Bone marrow (tissue), 2 donors: ENCODE measurements at regions not wholly inside any gene's neighbourhood (a gene's known extent, or its start where the extent isn't known, plus 50 kb on each side); places are given as distances from the start of the nearest gene placed in this dataset.

Experiments used
- DNase-seq, 2 donors: peaks; one replicate each; lab custom pipeline; 2025; lab: John Stamatoyannopoulos, UW

DNA sequence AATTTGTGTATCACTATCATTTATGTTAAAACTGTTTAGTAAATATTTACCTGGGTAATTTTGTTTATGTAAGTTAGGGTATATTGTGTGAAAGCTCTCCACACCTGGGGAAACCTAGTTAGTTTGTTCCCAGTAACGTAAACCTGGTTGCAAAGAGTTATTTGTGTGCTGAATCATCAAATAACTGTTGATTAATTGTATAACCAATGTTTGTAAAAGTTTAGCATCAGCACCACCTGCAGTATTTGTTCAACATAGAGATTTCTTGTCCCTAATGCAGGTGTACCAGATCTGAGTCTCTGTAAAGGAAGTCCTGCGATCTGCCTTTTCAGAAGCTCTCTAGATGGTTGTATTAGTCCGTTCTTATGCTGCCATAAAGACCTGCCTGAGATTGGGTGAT is 440.4 kb downstream of the COL12A1 start:
- no peak for DNase-seq

DNA sequence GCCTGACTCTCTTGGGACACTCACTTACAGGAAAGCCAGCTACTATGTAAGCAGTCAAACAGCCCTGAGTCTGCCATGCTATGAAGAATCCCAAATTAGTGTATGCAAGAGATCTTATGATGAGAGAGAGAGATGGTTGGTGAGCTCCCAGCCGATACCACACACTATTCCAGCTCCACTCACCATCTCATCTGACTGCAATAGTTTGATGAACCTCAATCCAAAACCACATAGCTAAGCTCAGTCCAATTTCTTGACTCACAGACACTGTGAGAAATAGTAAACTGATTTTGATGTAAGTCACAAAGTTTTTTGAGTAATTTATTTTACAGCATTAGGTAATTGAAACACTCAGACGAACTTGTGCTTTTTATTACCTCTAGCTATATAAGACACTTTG is 441.4 kb downstream of the COL12A1 start:
- DNase-seq = no peak

DNA sequence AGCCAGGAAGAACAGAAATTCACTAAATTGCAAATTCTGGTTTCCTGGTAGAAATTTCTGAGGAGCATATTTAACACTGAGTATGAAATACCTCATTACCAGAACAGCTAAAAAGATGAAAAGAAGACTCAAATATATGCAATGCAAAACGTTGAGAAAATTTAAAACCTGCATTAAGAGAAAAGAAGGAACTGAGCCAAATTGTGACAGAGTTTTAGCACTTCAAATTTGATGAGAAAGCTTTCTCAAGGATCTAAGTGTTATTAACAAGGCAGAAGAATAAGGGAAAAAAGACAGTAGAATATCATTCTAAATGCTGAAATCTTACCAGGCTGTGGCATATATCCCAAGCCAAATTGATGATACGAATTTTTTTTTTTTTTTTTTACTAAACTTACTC is 443.0 kb downstream of the COL12A1 start:
- no peak for DNase-seq

DNA sequence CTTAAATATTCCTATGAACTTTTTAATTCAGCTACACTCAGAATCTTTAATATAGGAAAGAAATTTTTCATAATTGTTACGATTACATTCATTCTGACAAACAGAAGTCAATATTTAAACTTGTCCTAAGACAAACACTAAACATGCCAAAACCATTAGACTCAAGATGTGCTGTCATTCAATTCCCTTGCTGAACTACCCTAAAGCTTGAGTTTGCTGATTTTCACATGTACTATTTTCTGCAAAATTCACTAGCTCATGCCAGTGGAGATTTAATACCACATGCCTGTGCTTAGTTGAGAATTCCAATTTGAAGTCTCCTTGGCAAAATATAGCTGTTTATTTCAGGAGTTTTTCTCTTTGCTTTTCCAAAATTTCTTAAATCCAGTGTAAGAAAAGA is 448.0 kb downstream of the COL12A1 start:
- DNase-seq = no peak

DNA sequence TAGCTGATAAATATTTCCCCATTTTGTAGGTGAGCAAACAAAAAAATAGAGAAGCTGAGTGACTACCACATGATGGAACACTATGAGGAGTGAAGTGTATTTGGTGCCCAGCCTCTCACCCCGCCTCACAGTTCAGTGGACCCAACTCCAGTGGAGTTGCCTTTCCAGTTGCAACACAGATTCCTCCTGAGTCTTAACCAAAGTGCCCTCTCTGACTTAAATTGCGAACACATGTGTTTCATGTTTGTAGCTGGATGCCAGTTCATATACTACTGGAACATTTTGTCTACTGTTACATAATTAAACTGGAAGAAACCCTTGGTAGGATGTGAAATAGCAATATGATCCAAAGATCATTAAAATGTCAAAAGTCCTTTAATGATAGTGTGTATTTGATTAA is 448.9 kb downstream of the COL12A1 start:
- DNase-seq = no peak

DNA sequence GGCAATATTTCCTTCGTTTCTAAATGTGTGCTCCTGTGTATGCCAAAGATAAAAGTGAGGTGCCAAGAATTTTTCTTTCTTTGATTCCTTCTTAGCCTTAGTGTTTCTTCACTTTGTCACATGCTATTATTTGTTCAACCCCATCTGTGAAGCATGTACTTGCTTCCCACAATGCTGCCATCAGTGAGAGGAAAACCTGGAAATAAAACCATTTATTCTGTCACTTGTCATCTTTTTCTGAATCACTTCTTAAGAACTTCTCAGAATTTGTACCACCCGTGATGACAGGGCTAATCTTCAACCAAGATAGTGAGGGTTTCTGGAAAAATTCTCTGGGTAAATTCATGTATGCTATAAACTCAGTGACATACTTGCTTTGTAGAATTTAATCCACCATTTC is 450.1 kb downstream of the COL12A1 start:
- DNase-seq = no peak

DNA sequence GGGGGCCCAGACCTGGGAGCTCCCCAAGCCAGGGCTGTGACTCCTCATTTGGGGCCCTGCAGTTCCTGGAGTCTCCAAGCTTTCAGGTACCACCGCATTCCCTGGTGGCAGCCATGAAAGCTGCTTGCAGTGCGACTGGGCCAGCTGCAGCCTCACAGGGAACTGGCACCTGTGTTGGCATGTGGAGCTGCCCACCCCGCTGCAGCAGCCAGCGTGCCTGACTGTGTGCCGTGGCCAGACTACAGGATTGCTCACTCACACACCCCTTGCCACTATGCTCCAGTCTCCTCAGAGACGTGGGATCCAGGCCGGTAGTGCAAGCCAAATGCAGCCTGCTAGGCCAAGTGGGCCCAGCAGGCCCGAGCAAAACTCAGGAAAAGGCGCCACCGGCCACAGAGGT is 450.7 kb downstream of the COL12A1 start:
- no peak for DNase-seq

DNA sequence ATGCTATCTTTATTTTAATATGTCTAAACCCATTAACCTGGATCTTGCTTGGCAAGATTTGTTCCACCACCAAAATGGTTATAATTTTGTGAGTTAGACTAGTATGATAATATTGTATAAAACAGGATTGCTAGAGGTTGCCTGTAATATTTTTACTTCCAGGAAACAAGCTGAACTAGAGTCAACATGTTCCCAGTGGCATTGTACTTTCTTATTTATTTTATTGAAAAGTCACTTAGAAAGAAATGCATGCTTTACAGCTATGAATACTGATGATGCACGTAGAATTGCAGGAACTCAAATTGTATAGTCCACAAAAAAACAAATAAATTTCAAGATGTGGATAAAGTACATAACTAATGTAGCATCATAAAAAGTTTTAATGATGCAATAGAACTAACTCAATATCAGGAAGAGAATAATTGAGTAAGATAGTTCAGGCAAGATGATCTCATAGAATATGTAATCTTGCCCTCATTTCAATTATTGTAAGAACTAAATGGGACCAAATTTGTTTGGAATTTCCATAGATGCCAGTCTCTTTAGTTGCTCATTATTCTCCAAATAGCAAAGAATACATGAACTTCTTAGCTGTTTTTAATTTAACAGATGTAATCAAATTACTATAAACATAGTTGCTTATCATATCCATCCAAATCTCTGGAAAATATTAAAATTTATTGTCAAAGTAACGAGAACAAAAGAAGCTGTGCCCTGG is 451.8 kb downstream of the COL12A1 start:
- DNase-seq = no peak

DNA sequence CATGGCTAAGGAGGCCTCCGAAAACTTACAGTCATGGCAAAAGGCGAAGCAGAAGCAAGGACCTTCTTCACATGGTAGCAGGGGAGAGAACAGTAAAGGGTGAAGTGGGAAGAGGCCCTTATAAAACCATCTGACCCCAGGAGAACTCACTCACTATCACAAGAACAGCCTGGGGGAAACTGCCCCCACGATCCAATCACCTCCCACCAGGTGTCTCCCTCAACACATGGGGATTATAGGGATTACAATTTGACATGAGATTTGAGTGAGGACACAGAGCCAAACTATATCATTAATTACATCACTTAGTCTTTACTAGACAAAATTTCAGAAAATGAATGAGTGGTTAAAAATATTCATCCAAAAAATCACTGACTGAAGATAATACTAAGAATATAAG is 453.6 kb downstream of the COL12A1 start:
- DNase-seq = no peak

DNA sequence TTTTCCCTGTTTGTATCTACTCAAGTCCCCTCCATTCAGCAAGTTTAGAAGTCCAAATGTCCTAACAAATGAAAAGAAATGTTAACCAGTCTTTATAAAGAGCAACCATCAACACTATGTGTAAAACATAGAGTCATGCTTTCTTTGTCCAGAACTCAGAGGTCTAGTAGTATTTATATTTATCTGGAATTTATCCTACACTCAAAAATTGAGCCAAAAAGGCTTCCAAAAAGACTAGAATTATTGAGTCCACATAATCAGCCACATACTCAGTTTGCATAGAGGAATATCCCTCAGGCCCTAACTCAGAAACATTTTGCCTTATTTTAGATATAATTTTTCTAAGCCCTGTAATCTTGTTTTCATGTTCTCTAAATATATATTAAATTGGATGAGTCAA is 455.0 kb downstream of the COL12A1 start:
- no peak for DNase-seq

DNA sequence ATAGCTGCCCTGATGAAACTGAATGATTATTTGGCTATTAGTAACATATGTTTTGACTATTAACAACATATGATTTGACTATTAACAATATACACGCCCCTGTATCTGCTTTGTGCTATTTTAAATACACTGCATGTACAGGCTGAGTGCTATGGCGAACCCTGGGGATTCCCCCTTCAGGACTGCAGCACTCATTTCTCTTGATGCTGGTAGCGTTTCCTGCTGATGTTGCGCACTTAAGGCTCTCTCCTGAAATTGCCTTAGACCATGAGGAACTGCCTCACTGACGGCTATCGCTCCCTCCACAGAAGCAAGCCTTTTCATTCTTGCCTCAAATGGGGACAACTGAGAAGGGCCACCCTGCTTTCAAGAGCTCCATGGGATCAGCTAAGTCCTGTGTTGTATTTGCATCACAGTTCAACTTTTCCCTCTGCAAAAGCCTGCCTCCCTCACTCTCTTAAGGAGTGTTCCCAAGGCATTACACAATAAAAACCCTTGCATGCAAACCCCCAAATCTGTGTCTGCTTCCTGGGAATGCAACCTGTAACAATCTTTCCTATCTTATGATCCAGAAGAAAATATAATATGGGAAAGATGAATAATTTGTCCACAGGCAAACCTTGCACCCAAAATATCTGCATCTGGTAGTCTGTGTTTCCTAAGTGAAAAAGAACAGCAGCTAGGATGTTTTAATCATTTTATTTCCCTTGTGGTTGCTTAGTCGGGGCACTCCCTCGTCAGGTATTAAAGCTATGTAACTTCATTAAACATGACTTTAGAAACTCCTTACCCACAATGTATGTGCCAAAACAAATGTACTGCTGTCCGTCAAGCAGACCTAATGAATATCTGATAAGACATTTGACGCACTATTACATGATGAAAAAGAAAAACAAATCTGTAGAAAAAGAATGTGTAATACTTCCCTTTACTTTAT is 456.4 kb downstream of the COL12A1 start:
- no peak for DNase-seq

DNA sequence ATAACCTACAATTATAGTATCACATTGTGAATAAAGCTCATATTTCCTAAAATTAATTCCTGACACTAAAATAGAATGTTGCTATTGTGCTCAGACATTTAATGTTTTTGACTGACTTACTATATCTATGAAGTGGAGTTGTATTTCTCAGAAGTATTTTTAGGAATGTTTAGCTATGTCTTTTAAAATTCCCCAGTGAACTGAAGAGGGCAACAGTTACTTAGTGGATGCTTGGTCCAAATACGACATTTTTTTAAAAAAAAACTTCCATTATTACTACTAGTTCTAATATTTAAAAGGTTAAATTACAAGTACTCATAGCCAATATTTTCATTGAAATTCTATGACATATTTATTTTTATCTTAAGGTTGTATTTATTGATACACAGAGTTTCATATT is 460.2 kb downstream of the COL12A1 start:
- no peak for DNase-seq

DNA sequence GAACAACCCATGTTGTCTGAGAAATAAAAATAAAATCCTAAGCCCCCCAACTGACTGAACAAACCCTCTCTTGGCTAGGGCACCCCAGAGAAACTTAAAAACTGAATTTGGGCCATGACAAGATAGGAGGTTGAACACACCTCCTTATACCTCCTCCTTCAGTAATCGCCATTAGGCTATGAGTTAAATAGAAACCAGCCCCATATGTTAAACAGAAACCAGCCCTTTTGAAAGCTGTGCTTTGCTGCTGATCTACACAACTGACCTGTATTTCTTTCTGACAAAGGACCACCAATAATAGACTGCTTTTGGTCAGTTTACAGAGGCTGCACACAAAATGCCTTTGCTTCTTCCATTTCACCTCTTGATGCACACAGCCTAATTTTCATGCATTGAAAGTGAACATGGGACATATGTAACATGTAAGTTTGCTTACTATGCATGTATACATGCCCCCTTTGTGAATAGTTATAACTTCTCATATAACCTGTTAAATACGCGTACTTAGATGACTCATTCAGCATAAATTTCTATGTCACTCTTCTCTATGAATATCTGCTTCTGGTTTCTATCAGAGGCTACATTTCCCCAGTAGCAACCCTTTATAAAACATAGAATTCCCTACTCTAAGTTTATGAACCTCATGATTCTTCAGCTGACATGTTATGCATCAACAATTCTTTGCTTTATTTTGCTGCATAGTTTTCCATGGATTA is 462.9 kb downstream of the COL12A1 start:
- no peak for DNase-seq

DNA sequence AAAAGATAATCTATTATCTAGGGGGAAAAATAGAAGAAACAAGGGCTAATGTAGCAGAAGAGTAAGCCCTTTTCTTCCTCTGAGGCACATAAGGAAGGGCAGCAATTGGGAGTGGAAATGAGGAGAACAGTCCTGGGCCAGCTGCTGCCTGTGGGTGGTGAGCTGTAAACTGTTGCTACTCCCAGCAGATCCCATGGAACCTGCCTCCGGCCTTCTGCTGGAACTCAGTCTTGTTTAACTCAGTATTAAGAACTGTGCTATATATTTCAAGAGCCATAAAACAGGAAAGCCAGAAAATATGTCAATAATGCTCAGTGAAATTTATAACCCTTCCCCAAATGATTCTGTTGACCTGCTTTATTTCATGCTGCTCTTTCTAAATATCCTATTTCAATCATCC is 464.2 kb downstream of the COL12A1 start:
- DNase-seq = no peak

DNA sequence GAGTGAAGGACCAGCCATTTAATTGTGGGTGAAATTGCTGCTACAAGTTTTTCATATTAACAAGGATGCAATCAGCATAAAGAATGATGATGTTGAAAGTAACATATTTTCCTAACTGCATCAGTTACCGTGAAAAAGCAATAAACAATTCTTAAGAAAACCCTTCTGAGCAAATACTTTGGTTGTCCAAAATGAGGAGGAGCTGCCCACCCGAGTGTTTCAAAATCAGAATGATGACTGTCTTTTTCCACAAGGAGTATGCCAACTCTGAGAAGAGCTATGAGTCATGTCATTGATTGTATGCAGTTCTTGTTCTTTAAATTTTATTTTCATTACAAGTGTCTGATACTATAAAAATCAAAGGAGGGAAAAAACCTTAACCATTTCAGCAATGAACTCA is 470.5 kb downstream of the COL12A1 start:
- DNase-seq = no peak

DNA sequence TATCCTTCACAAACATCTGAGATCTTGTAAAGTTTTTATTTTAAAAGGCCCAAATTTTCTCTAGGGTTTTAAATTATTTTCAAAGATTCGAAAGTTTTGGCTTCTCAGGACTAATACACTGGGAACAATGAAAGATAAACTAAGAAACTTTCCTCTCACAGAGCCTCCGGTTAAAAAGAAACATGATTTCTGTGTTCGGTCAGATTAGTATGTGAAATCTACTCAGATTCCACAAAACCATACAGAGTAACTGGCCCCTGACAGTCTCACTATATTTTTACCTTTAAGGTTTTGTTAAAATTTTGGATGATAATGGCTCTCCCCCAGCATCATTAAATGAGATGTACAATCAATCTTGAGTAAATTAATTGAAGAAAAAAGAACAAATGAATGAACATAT is 471.0 kb downstream of the COL12A1 start:
- DNase-seq = no peak

DNA sequence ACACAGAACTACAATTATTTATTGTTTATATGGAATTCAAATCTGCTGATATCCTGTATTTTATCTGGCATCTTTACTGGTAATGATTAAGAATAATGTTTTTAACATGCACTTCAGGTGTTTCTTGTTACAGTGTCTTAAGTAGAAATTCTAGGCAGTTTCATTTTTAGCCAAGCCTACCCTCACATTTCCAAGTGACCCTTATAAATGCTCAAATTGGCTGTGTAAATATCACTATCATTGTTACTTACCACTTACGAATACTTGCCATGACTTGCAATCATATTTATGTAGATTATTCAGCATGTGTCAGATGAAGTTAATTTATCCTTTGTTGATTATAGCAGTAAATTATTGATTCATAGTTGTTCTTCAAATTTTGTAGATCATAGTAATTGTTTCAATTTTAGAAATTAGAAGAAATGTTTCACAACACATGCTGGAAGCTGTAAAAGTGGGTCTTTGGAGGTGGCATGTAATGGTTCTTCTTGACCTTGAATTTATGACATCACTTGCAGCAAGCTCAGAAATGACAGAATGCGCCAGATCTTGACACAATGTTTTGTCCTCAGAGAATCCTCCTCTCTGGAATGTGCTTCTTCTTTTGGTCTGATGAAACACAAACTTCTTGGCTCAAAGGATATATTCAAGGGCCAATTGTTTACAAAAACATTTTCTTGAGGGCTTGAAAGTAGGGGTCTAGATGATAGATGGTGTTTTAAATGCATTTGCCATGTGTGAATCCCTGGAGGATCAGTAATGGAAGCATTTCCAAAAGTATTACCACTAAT is 471.8 kb downstream of the COL12A1 start:
- DNase-seq = no peak

DNA sequence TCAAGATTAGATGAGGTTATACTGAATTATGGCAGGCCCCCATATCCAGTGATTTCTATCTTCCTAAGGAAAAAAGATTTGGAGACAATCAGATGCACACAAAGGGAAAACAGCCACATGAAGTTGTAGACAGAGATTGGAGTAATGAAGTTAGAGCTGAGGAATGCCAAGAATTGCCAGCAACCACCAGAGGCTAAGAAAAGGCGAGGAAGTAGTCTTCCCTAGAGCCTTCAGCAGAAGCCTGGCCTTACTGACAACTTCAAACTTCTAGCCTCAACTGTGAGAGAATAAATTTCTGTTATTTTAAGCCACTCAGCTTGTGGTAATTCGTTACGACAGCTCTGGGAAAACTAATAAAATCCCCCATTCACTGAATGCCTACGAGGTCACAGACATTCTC is 473.9 kb downstream of the COL12A1 start:
- no peak for DNase-seq

DNA sequence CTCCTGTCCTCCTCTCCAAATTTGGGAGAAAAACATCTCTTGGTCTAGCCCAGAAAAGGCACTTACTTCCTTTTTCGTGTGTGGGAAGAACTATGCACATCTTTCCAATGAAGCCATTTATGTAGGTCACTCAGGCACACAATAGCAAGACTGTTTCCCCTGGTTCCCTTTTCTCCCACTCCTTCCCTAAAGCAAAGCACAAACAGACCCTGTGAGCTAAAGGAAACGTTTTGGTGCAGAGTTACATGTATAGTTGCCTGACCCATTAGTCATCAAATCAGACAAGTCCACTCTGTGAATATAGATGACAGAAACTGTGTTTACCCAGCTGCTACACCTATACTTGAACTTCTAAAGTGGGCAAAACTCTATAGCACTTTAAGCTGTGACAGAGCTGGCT is 474.6 kb downstream of the COL12A1 start:
- DNase-seq = no peak

DNA sequence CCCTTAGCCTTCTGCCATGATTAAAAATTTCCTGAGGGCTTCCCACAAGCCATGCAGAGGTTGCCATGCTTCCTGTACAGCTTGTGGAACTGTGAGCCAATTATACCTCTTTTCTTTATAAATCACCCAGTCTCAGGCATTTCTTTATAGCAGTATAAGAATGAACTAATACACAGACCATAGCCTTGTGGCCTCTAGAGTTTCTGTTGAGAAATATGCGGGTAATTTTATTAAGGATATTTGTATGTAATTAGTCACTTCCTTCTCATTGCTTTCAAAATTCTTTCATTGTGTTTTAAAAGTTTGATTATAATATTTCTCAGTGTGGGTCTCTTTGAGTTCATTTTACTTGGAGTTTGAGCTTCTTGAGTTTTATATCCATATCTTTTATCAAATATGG is 484.9 kb downstream of the COL12A1 start:
- DNase-seq = no peak

DNA sequence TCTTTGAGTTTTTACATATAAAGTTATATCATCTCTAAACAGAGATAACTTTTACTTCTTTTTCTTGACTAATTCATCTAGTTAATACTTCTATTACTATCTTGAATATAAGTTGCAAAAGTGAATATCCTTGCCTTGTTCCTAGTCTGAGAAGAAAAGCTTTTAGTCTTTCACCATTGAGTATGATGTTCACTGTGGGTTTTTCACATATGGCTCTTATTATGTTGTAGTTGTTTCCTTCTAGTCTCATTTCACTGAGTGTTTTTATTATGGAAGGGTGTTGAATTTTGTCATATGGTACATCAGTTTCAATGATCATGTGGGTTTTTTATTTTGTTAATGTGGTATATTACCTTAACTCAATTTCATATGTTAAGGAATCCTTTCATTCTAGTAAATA is 488.3 kb downstream of the COL12A1 start:
- DNase-seq = no peak
